SK-N-SH (cell line): ENCODE measurements at regions not wholly inside any gene's neighbourhood (a gene's known extent, or its start where the extent isn't known, plus 50 kb on each side); places are given as distances from the start of the nearest gene placed in this dataset.

Source experiments
- CHD2 ChIP-seq: fragments of 150-350 bp; IDR thresholded peaks from 2 replicates; pipeline ENCODE4 v1.6.1; 2018; ENCODE audit warnings: low read length; ENCODE audit not compliant: partially characterized antibody
- EZH2phosphoT487 ChIP-seq: fragments of 200-600 bp; sonication (generic); IDR thresholded peaks from 2 replicates; pipeline ENCODE4 v1.6.1; 2017; ENCODE audit warnings: low read depth, mixed run types, mild to moderate bottlenecking, antibody characterized with exemption, moderate library complexity, borderline replicate concordance
- MXI1 ChIP-seq: IDR thresholded peaks from 2 replicates; pipeline ENCODE4 v1.6.1; 2012; ENCODE audit warnings: mild to moderate bottlenecking, low read depth, low read length, improper control_type of control experiment
- RAD21 ChIP-seq: IDR thresholded peaks from 2 replicates; pipeline ENCODE4 v1.6.1; 2012; ENCODE audit warnings: mild to moderate bottlenecking, low read length
- TF ChIP-seq, protein P1 (sequence below): fragments of 200-600 bp; sonication (generic); IDR thresholded peaks from 2 replicates; pipeline ENCODE4 v1.6.1; 2017; ENCODE audit warnings: antibody characterized with exemption, mild to moderate bottlenecking, moderate library complexity

DNA sequence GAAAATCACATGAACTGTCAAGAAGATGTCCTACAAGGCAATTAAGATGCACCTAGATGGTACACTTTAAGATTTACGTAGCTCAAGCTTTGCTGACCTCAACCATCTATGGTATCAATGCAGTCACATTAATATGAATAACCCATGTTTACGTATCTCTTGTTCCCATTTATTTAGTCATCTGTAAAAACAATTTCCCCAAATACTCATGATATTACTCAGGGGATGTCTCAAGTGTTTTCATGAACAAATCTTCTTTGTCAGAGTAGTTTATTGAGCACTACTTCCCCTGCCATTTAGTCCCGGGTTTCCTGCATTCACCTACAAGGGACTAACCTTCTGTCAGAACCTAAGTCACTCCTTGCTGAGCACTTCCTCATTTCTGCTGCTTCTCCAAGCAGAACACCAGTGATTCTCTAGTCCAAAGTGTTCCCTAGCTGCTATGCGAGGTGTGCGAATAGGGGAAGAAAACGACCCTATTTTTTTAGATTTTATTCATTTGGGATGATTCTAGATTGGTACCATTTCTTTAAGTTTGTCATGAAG is 554.3 kb upstream of the LRRC4C start:
- TF ChIP-seq EZH2phosphoT487 (no peak), RAD21 (no peak), MXI1 (no peak), CHD2 (no peak)
- TF ChIP-seq, protein P1, sequence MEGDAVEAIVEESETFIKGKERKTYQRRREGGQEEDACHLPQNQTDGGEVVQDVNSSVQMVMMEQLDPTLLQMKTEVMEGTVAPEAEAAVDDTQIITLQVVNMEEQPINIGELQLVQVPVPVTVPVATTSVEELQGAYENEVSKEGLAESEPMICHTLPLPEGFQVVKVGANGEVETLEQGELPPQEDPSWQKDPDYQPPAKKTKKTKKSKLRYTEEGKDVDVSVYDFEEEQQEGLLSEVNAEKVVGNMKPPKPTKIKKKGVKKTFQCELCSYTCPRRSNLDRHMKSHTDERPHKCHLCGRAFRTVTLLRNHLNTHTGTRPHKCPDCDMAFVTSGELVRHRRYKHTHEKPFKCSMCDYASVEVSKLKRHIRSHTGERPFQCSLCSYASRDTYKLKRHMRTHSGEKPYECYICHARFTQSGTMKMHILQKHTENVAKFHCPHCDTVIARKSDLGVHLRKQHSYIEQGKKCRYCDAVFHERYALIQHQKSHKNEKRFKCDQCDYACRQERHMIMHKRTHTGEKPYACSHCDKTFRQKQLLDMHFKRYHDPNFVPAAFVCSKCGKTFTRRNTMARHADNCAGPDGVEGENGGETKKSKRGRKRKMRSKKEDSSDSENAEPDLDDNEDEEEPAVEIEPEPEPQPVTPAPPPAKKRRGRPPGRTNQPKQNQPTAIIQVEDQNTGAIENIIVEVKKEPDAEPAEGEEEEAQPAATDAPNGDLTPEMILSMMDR = no peak
